GM03348 (cell line): ENCODE measurements at regions not wholly inside any gene's neighbourhood (a gene's known extent, or its start where the extent isn't known, plus 50 kb on each side); places are given as distances from the start of the nearest gene placed in this dataset.
"Not testable (repeated sequence)": the region's sequence is repeated elsewhere in the genome, so short reads cannot be mapped to it uniquely, and the experiment has no call there.

Experiments
- DNase-seq: peaks from one replicate; pipeline ENCODE4 v3.0.0; 2012; ENCODE audit warnings: low spot score

DNA sequence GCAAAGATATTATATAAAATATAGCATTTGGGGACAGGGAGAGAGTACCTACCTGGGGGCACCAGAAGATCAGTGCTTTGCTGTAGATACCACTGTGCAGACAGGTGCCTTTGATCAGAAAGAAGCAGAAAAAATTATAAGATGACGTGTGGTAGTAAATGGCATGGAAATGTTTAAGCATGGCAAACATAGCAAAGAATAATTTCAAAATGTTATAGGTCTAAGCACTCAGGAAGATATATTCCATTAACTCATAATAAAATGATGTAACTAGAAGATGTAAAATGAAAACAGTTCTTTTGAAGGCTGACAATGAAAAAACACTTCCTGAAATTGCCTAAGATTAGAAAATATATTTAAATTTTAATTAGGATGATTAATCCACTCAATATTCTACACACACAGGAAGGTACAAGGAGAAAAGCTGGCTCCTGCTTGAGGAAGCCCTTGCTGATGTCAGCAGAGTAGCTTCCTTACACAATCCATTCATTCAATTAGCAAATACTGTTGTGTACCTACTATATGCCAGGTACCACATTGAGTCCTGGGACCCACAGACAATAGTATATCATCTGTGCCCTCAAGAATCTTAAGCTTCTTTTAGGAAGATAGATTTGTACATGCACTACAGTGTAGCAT, 290.2 kb upstream of the CNR1 start:
- DNase-seq: no peak

DNA sequence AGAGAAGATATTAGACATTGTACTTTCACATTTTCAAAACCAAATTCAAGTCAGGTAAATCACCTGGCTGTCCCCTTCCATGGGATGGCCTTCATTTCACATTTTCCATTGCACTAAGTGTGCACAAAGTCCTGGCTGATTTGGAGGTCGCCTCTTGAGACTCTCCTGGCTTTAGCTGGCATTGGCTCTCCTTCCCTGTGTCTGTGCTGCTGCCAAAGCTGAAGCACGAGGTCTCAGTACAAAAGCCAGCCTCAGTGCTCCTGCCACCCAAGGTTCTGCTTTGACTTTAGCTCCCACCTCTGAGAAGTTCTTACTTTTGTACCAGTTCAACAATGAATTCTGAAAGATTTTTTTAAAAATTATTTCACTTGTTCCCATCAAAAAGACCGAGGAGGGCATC, 289.2 kb upstream of the CNR1 start:
- no peak for DNase-seq

GRCh38 chr6:88454658-88455057, 288.5 kb upstream of the CNR1 start:
- no peak for DNase-seq

- DNase-seq: no peak
Measured at GRCh38 chr6:88449770-88450169, 283.6 kb upstream of the CNR1 start.

DNA sequence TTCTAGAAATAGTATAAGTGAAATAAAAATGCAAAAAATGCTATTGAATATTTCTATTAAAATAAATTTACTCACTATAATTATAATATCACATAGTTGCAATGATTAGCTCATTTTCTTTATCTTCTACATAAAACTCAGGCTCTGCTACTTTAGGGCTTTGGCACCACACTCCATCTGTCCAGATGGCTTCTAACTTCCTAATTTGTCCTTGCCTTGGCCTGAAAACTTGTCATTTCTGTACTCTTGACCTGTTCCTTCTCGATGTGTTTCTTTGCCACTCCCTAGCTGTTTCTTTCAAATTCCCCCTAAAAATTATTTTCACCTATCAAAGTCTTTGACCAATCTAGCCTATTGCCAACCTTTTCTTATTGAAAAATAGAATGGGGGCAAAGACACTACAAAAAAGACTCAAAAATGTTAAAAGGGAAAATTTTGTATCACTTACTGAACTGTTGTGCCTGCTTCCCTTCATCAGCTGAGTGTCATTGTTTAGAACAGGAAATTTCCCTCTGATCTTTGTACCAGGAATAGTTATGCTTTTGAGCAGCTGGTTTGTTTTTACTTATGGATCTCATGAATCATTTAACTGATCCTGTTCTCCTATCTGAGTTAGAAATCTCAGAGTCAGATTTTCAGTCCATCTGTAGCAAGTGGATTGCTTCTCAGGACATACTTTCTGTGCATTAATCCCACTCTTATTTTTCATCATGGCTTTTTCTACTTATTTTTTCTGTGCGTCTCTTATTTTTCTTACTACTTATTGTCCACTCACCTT, 279.2 kb upstream of the CNR1 start:
- no peak for DNase-seq

GRCh38 chr6:88443554-88443953, 277.4 kb upstream of the CNR1 start:
- no peak for DNase-seq

GRCh38 chr6:88442737-88443136, 276.6 kb upstream of the CNR1 start:
- DNase-seq: no peak

GRCh38 chr6:88441346-88441745, 275.2 kb upstream of the CNR1 start:
- no peak for DNase-seq

DNA sequence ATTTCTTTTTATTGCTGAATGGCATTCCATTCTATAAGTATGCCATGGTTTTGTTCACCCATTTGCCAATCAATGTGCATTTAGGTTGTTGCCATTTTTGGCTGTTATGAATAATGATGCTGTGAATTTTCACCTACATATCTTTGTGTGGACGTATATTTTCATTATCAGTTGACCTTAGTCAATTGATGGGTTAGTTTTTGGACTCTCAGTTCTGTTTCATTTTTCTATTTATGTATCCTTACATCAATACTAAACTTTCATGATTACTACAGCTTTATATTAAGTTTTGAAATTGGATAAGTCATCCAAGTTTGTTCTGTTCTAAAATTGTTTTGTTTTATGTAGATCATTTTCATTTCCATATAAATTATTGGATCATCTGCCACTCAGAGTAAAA, 261.9 kb upstream of the CNR1 start:
- no peak for DNase-seq

DNA sequence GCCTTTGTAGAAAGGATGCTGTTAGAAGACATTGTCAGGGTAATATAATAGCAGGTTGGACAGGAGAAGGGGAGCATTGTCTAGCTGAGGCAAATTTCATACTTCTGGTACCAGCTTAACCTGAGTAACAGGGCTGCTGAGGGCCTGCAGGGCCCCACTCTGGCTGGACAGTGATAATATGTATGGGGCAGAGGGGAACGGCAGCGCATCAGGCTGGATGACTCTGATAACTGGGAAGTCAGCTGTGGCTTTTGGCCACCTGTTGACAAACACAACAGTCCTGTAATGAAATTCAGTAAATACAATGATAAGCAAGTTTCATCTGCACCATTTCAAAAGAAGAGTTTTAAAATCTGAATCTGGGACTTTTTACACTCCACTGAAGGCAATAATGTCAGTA, 259.9 kb upstream of the CNR1 start:
- no peak for DNase-seq

DNA sequence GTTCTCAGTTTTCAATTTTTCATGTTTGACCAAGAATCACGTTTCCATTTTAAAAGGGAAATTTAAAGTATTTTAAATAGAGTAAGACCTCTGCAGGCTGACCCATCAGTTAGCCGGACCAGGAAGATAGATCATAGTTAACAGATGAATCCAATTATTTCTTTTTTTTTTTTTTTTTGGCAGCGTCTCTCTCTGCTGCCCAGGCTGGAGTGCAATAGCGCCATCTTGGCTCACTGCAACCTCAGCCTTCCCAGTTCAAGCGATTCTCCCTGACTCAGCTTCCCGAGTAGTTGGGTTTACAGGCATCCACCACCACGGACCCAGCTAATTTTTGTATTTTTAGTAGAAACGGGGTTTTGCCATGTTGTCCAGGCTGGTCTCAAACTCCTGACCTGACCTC, 256.7 kb upstream of the CNR1 start:
- no peak for DNase-seq

GRCh38 chr6:88420967-88421488, 254.9 kb upstream of the CNR1 start:
- not testable (repeated sequence) for DNase-seq

GRCh38 chr6:88418921-88419810, 253.0 kb upstream of the CNR1 start:
- not testable (repeated sequence) for DNase-seq

GRCh38 chr6:88417361-88417760, 251.2 kb upstream of the CNR1 start:
- DNase-seq: not testable (repeated sequence)

GRCh38 chr6:88413459-88413858, 247.3 kb upstream of the CNR1 start:
- DNase-seq: no peak

- not testable (repeated sequence) for DNase-seq
Measured at GRCh38 chr6:88408355-88408754, 242.2 kb upstream of the CNR1 start.

DNA sequence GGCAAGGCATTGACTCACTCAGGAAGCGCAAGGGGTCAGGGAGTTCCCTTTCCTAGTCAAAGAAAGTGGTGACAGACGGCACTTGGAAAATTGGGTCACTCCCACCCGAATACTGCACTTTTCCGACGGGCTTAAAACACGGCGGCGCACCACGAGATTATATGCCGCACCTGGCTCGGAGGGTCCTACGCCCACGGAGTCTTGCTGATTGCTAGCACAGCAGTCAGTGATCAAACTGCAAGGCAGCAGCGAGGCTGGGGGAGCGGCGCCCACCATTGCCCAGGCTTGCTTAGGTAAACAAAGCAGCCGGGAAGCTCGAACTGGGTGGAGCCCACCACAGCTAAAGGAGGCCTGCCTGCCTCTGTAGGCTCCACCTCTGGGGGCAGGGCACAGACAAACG, 240.5 kb upstream of the CNR1 start:
- not testable (repeated sequence) for DNase-seq

DNA sequence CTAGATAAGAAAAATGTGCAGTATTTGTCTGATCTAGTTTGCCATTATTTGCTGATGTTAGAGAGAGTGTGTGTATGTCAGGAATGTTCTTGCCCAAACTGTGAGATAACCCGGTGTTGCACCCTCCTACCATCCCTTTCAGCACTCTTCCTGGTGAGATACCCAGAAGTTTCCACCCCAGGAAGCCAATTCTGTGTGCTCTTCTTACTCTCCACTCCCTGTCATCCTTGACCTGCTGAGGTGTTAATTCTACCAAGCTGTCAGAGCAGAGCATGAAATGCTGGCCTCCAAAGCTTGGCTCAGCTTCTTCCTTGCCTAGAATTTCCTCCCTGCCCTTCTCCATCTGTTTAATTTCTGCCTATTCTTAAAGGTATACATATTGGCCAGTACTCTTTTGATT, 237.3 kb upstream of the CNR1 start:
- no peak for DNase-seq

GRCh38 chr6:88402909-88403308, 236.8 kb upstream of the CNR1 start:
- no peak for DNase-seq

DNA sequence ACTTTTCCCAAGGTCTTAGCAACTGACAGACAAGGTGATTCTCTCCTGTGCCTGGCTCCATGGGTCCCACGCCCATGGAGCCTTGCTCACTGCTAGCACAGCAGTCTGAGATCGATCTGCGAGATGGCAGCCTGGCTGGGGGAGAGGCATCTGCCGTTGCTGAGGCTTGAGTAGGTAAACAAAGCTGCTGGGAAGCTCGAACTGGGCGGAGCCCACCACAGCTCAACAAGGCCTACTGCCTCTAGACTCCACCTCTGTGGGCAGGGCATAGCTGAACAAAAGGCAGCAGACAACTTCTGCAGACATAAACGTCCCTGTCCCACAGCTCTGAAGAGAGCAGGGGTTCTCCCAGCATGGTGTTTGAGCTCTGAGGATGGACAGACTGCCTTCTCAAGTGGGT, 224.9 kb upstream of the CNR1 start:
- not testable (repeated sequence) for DNase-seq

- DNase-seq: no peak
Measured at GRCh38 chr6:88388589-88388988, 222.4 kb upstream of the CNR1 start.

DNA sequence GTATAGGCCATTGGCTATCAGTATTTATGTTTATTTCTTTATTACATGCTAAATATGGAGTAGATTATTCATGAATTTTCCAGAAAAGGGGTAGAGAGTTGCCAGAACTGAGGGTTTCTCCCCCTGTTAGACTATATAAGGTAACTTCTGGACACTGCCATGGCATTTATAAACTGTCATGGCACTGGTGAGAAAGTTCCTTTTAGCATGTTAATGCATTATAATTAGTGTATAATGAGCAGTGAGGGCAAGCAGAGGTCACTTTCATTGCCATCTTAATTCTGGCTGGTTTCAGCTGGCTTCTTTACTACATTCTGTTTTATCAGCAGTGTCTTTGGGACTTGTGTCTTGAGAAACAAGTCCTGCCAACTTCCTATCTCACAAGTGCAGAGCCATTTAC, 220.0 kb upstream of the CNR1 start:
- DNase-seq: no peak

DNA sequence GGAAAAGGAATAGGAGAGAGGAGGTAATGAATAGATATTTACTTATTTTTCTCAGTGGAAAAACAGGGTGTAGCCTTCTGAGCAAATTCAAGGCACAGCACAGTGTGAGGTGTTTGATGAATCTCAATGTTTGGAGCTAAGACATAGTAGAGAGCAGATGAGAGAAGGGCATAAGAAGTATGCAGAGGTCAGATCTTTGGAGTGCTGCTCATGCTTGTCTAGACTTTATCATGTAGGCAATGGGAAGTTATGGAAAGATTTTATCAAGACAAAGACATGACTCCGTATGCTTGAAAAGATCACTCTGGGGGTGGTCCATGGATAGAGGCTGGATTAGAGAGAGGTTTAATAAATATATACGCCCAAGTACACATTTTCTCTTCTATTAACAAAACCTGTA, 217.0 kb upstream of the CNR1 start:
- DNase-seq: no peak
